ENCODE measurements at regions not wholly inside any gene's neighbourhood (a gene's known extent, or its start where the extent isn't known, plus 50 kb on each side); places are given as distances from the start of the nearest gene placed in this dataset.

DNA sequence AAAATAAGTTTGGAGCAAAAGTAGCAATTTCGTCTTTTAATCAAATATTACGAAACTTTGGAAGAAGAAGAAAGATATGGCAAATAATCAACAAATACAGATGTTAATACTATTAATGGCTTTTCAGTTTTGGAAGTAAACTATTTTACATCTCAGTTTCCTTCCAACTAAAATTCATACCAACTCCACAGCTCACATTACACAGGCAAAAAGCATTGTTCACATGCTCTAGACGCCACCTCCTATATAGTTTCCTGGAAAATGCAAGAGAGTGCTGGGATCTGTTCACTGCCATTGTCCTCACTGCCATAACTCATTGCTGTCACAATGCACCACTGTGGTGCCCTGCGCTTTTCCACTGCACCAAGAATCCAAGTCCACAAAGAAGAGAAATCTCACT, 149.0 kb upstream of the FTMT start:
- DNase-seq (ENCODE audit: extremely low read depth, low read depth, low spot score), result no peak

DNA sequence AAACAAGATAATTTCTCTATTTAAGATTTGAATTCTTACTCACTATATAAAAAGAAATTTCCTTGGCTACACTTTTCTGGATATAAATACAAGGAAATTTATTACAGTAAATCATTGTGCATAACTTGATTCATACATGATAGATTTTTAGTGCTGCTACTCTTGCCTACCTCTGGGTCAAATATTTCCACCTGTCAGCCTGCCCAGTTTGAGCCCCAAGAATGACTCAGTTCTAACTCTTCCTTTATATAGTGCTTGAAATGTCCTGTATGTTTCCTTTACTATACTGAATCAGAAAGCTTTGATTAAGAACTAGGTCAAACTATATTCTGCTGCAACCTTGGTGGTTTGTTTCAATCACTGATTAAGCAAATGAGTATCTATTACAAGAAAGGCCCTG, 147.4 kb upstream of the FTMT start:
- no peak for DNase-seq (ENCODE audit: extremely low read depth, low read depth, low spot score)

DNA sequence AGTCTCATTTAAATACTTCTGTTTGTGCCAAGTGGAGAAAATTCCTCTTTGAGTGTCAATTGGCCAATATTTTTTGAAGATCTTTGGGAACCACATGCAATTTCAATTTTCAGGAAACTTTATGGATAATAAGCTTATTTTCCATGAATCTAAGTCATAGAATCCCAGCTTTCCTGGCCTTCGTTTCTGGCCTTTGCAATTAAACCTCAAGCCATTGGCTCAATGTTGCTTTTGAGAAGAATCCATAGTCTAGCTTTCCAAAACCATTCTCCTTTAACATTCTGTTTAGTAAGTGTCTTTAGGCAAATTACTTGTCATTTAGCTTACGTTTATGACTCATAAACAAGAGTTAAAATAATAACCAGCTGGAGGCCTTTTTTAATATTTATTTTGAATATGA, 145.0 kb upstream of the FTMT start:
- DNase-seq (ENCODE audit: extremely low read depth, low read depth, low spot score), result no peak

DNA sequence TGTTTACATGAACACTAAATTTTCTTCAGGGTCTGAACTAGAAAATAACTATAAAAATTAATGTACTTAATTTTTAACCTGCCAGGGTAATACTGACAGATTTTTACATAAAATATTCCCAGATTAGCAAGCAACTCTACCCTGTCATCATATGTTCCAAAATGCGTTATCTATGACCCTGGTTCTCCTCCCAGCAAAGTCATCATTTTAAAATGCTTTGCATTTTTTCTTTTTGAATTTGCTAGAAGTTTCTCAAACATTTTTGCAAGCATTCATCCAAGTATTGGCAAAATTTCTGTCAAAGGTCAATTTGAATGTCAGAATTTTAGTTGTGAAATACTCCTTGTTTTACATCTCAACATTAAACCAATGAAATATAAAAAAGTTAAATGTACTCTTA, 144.5 kb upstream of the FTMT start:
- DNase-seq (ENCODE audit: extremely low read depth, low read depth, low spot score), result no peak

DNA sequence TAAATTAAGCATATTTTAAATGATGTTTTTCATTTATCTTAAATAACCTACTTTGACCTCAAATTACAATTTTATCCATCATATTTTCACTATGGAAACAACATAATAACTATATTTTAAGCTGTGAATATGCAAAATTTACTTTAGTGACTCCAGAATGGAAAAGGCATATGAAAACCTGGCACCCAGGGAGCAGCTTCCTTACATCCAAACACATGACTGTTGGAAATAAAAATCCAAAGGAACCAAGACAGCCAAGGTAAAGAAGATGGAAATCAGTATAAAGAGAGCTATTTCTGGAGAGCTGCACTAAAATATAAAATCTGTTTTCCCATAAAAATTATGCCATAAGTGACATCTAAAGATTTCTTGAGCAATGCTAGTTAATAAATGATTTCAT, 140.3 kb upstream of the FTMT start:
- DNase-seq (ENCODE audit: extremely low read depth, low read depth, low spot score), result no peak

DNA sequence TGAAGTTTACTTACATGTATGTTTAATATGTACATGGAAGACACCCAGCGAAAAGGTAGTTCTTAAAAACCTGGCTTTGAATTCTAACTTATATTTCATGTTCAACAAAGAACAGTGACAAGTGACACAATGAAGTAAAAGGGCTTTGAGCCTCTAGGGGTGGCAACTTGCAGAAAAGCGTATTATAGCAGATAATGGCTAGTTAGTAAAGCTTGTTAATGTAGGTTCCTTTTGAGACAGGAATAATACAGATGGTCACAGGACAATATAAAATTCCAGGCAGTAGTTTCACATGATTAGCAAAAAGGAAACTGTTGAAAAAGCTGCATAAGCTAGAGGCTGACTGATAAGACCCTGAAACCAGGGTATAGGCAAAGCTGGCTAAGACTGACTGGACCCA, 132.4 kb upstream of the FTMT start:
- DNase-seq (ENCODE audit: extremely low read depth, low read depth, low spot score), result no peak

DNA sequence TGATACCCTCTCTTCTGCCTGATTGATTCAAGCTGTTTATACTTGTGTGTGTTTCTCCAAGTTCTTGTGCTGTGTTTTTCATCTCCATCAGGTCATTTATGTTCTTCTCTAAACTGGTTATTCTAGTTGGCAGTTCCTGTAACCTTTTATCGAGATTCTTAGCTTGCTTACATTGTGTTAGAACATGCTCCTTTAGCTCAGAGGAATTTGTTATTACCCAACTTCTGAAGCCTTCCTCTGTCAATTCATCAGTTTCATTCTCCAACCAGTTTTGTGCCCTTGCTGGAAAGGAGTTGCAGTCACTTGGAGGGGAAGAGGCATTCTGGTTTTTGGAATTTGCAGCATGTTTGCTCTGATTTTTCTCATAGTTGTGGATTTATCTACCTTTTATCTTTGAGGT, 126.2 kb upstream of the FTMT start:
- DNase-seq (ENCODE audit: extremely low read depth, low read depth, low spot score), result no peak

DNA sequence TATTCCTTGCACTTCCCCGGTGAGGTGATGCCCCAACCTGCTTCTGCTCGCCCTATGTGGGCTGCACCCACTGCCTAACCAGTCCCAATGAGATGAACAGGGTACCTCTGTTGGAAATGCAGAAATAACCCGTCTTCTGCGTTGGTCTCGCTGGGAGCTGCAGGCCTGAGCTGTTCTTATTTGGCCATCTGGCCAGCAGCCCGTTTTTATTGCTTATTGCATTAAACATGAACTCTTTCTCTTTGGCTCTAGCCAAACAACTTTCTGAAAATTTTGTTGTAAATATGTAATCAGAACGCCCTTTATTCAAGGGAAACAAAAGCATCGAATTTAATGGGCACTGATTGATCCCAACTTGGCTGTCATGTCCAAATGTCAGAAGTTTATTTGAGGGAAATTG, 124.7 kb upstream of the FTMT start:
- DNase-seq (ENCODE audit: extremely low read depth, low read depth, low spot score), result no peak

DNA sequence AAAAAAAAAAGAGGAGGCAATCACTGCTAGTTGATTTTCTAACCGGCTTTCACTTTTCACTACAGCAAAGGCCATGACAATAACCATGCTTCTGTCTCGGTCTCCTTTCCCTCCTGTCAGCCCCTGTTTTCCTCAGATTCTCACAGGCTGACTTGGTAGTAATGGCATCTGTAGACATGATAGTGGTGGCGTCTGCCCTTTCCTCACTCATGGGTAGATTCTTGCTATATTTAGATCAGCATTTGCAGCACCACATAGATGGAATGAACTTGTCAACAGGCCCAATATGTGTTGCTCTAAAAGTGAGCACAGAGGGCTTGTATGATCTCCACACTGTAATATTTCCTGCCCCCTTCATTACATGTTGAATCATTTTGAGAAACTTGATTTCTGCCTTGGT, 120.3 kb upstream of the FTMT start:
- no peak for DNase-seq (ENCODE audit: extremely low read depth, low read depth, low spot score)

DNA sequence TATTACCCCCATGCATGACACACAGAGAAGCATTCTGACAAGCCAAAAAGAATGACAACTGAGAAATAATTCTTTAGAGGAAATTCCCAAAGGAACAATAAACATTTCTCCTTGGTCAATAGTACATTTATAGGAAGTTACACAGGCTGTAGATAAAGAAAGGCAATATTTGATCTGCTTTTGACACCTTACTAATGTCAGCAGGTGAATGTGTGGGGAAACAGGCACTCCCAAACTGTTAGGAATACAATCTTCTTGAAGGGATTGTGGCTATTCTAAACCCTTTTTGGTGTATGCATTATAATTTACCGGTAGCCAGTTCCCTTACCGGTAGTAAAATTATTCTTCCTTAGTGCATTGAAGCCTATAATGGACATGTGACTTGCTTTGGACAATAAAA, 116.1 kb upstream of the FTMT start:
- DNase-seq (ENCODE audit: extremely low read depth, low read depth, low spot score), result no peak

DNA sequence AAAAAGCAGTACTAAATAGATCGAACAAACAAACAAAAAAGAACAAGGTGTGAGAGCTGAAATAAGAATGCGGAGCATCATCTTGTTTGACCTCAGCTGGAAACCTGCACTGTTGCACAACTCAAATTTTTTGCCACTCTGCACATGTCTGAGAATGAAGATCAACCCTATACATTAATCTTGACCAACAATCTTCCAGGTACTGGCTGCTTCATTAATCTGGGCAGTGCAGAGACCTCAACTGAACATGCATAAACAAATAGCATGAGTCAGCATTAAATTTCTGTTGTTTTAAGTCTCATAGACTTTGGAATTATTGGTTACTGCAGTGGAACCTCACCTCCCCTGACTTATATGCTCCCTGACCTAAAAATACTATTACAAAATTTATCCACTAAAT, 114.6 kb upstream of the FTMT start:
- no peak for DNase-seq (ENCODE audit: extremely low read depth, low read depth, low spot score)

DNA sequence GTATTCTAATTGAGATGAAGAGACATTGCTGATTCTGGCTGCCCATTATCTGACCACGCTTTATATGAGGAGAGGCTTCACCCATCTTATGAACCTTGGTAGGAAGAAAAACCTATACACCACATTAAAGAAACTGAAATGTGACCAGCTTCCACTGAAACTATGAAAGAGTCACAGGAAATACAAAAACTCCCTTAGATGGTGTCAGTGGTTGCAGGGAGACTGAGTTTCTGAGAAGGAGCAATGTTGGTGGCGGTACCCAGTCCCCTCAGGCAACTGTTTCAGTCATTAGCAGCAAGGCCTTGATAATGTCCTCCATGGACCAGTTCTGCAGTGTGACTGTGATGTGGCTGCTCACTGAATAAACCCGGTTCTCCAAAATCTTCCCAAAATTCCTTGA, 110.5 kb upstream of the FTMT start:
- DNase-seq (ENCODE audit: extremely low read depth, low read depth, low spot score), result no peak

DNA sequence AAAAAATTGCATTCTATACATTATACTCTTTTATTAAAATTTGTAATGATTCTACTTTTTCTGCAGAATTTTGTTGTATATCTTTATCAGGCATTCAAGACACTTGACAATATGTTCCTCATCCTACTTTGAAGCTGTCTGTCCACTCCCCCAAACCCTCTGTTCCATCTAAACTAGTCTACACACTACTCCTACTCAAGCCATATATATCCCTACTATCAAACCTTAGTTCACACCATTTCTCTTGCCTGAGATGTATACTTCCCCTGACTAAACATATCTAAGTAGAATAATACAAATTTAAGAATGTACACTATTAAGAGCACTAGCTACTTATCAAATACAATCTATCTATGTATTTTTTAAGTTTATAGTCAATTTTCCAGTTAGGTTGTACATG, 107.1 kb upstream of the FTMT start:
- DNase-seq (ENCODE audit: extremely low read depth, low read depth, low spot score), result no peak

DNA sequence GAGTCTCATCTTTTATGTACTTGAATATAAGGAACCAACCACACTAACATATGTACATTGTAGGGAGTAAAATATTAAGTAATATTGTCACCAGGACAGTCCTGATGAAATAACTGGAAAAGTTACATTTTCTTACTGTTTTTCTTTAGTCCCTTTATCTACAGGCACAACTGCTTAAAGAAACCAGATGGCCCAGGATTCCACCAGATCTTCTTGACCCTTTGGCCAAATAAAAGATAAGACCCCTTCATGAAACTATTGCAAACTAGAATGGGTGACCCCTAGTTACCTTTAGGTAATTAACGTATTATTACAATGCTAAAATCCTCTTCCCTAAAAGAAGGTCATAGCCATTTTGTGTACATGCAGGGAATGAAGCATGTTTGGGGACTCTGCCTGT, 106.3 kb upstream of the FTMT start:
- DNase-seq (ENCODE audit: extremely low read depth, low read depth, low spot score), result no peak

DNA sequence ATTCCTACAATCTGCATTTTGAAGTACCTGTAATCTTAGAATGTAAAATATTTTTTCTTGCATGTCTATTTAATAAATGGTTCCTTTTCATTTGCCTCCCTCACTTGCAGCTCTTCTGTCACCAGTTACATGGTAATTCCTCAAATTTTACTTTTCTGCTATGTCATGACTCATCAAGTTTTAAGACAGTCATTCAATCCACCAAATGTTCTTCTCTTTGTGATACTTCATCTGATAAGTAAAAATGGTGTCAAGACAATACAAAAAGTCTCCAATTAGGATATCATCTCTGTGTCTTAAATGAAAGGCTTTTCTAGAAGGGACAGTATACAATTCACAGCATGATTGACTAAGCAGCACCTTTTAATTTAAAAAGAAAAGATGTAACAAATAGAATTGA, 104.9 kb upstream of the FTMT start:
- no peak for DNase-seq (ENCODE audit: extremely low read depth, low read depth, low spot score)

DNA sequence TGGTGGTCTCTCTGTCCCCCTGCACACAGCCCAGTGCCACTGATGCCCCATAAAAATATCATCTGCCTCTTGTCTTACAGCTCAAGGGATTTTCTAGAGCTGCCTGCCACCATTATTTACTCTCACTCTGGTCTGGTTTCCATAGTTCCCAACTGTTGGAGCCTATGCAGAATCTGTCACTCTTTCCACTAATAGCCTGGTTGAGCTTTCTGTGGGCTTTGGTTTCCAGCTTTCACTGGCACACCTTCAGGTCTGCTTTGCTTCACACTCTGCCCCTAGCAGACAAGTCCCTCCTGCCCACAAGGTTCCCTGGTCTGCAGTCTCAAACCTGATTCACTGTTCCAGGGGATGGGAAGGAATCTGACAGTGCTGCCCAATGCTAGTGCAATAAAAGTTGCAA, 103.0 kb upstream of the FTMT start:
- no peak for DNase-seq (ENCODE audit: extremely low read depth, low read depth, low spot score)

DNA sequence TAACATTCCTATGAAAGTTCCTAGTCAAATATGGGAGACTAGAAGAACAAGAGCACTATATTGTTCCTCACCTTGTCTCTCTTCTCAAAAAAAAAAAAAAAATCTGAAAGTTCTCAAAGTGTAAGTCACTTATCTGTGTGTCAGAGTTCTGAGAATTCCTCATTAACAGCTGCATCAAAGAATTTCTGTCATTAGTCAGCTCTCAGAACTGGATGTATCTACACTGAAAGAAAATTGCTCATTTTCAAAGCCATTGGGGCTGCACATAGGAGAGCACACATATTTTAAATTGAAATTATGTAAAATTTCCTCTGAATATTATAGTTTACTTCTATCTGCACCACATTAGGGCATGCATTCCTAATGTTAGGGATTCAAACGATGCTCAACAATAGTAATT, 99.5 kb upstream of the FTMT start:
- DNase-seq (ENCODE audit: extremely low read depth, low read depth, low spot score), result no peak

DNA sequence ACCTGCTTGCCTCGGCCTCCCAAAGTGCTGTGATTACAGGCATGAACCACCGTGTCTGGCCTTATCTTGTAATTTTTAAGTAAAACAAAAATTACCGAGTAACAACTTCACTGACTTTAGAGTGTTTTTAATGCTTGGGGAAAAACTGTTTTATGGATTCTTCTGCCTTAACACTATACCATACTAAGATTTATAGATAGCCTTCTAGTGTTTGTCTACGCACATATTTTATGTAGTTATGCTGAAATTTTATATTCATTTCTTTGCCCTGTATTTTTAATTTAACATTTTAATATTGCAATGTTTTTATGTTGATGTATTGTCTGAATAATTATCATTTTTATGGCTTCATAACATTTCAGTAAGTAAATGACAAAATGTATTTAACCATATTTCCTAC, 96.4 kb upstream of the FTMT start:
- no peak for DNase-seq (ENCODE audit: extremely low read depth, low read depth, low spot score)

DNA sequence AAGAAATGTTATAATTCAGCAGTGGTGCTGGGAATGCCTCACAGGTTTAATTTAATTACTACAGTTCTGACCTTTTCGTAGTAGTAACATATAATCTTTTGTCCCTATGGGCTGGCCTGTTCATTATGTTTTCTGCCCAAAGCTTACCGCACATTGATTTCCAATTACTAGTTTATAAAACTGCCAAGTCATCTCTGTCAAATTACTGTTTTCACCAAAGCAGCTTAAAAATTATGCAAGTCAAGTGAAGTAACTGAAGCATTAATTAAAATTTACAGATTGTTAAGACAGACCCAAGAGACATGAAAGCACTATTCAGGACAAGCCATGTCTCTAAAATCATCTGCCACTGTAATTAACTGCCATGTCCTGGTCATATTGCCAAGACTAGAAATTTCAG, 93.9 kb upstream of the FTMT start:
- no peak for DNase-seq (ENCODE audit: extremely low read depth, low read depth, low spot score)

DNA sequence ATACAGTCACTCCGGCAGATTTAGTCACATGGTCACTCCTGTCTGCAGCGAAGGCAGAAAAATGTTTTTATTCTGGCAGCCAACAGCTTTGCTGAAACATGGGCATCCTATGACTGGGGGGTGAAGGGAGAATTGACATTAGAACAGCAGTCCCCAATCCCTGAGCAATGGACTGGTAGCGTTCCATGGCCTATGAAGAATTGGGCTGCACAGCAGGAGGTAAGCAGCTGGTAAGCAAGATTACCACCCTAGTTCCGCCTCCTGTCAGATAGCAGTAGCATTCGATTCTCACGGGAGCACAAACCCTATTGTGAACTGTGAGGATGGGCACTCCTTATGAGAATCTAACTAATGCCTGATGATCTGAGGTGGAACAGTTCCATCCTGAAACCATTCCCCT, 93.1 kb upstream of the FTMT start:
- DNase-seq (ENCODE audit: extremely low read depth, low read depth, low spot score), result no peak

DNA sequence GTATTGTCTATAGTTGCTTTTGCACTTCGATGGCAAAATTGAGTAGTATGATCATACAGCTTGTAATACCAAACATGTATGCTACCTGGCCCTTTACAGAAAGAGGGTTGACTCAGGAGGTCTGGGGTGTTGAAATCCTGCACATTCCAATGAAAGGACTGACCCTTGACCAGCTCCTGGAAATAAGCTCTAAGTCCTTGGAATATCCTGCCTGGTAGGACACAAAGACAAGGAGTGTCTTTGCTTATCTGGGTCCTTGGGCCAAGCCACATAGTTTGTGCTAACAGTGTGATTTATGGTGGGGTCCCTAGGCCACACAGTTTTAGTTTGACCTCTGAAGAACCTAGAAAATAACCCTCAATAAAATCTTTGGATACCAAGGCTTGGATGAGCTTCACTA, 89.3 kb upstream of the FTMT start:
- DNase-seq (ENCODE audit: extremely low read depth, low read depth, low spot score), result no peak

DNA sequence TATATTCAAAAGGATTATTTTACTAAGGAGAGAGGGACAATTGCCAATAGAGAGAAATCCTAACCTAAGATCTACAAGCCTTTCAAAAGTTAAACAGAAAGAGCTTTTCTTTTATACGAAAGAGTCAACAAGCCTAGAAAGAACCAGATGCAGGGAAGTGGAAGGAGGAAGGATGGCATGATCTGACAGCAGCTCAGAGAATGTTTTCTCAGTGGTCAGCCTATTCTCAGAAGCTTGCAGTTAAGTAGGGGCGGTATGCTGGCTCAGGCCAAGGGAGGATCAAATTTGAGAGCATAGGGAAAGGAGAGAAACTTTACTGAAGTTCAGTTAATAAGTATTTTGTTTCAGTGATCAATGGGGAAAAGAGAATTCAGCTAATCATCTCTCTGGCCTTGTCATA, 88.0 kb upstream of the FTMT start:
- no peak for DNase-seq (ENCODE audit: extremely low read depth, low read depth, low spot score)

DNA sequence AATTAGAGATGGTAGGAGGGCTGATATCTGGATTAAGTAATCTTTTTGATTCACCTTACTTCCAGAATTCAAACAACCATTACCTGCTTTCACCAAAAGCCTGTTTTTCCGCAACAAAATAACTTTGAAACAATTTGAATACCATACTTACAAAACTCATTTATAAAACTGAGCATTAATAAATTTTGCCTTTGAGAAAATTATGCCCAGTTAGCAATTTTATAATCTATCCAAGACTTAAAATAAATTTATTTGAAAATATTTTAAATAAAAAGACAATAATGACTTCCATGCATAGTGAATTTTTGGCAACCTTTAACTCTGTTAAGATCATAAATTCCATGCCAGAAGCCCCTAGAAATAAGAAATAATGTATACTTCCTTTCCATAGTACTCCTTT, 71.3 kb upstream of the FTMT start:
- DNase-seq (ENCODE audit: extremely low read depth, low read depth, low spot score), result no peak

DNA sequence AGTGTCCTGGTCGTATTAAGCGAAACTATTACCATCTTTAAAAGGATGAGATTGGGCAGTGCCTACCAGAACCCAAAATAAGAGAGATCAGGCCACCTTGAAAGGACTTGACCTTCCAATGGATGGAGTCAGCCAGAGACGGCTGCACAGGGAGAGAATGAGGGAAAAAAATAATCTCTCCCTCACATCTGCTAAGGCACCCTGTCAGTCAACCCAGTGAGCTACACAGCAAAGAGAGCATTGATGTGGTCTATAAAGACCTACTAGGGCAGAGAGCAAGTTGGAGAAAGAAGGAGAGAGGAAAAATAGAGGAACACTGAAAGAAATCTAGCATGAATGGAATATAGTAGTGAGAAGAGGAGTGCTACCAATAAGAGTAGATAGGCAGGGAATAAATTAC, 68.0 kb upstream of the FTMT start:
- DNase-seq (ENCODE audit: extremely low read depth, low read depth, low spot score), result no peak

Measured in glomerular endothelial cell (primary cell).